ENCODE measurements at regions not wholly inside any gene's neighbourhood (a gene's known extent, or its start where the extent isn't known, plus 50 kb on each side); places are given as distances from the start of the nearest gene placed in this dataset.
A peak's percentile ranks its signal among the peaks of the same experiment; 100 is the strongest.

DNA sequence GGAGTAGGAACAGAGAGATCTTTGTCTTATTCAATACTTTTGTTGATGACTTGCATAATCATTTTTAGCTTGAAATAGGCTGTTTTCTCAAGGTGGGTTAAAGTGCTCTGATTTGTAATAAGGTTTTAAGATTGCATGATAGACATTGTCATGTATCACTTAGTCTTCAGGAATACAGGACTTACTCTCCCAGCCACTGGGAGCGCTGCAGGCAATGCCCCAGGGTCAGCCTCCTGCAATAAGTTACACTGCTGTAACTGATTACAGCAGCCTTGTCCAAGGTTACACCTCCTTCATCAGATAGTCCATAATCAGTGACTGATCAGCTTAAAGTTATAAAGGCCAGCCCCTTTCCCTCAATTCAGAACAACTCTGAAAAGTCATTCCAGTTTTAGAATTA lies 218.6 kb downstream of the ESM1 start:
- Mint-ChIP-seq H3K4me1 (ENCODE audit: low read depth) (peaks cover 8% of the 10 kb centered on the region), H3K4me3 (no peak overlapping the region), H3K27ac (no peak overlapping the region), H3K9me3 (no peaks in the 10 kb centered on the region), H3K27me3 (ENCODE audit: low read depth) (peaks cover 17% of the 10 kb centered on the region), H3K36me3 (ENCODE audit: low read depth) (peaks cover 5% of the 10 kb centered on the region)

DNA sequence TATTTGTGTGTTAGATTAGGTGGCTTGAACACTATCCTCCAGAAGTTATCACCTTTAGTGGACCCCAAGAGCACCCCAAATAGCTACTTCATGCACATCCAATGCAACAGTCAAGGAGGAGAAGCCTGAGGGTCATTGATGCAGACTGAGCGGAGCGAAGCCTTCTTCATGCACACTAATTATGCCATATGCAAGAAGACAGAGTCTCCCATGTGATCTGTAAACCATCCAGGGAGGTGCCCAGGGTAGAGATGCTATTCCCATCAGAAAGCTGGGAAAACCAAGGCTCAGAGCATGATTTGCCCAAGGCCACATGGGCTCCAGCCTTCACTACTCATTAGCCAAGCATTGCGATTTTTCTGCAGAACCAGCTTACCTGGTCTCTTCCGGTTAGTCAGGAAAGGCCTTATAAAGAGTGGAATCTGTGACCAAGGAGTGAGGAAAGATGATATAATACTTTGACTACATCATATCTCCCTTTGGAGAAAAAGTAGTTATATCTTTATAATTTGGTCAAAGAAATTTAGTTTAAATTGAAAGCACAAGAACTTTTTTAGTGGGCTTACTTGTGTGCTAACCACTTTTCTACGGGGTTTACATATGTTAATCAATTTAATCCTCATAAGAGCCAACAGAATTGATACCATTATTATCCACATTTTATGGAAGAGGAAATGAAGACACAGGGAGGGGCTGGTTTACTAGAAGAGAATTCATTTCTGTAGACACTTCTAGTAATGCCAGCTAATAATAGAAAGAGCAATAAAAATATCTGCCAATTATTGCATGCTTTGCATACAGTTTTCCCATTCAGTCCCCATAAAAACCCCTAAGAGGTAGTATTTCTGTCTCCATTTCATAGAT lies 220.0 kb downstream of the ESM1 start:
- Mint-ChIP-seq H3K9me3 (no peaks in the 10 kb centered on the region), H3K27ac (no peak overlapping the region), H3K4me1 (ENCODE audit: low read depth) (peaks cover 12% of the 10 kb centered on the region), H3K4me3 (no peak overlapping the region), H3K36me3 (ENCODE audit: low read depth) (peaks cover 4% of the 10 kb centered on the region), H3K27me3 (ENCODE audit: low read depth) (peaks cover 11% of the 10 kb centered on the region)

- H3K27me3 Mint-ChIP-seq (ENCODE audit: low read depth) = peaks cover 4% of the 10 kb centered on the region
- H3K27ac Mint-ChIP-seq = no peak overlapping the region
- no peak overlapping the region for H3K4me3 Mint-ChIP-seq
These were observed 221.0 kb downstream of the ESM1 start for GRCh38 chr5:54764102-54765090.

GRCh38 chr5:54761213-54761701 lies 224.1 kb downstream of the ESM1 start:
- H3K4me1 Mint-ChIP-seq (ENCODE audit: low read depth) = peaks cover 21% of the 10 kb centered on the region
- H3K9me3 Mint-ChIP-seq = no peaks in the 10 kb centered on the region
- no peaks in the 10 kb centered on the region for H3K27me3 Mint-ChIP-seq (ENCODE audit: low read depth)
- H3K27ac Mint-ChIP-seq = peak overlapping the region; percentile 36
- H3K36me3 Mint-ChIP-seq (ENCODE audit: low read depth) = peaks cover 6% of the 10 kb centered on the region
- no peak overlapping the region for H3K4me3 Mint-ChIP-seq

More at GRCh38 chr5:54764102-54765090, 221.0 kb downstream of the ESM1 start:
- no peaks in the 10 kb centered on the region for H3K9me3 Mint-ChIP-seq
- H3K36me3 Mint-ChIP-seq (ENCODE audit: low read depth) = peaks cover 4% of the 10 kb centered on the region
- peaks cover 10% of the 10 kb centered on the region for H3K4me1 Mint-ChIP-seq (ENCODE audit: low read depth)

GRCh38 chr5:54760182-54760935 lies 225.0 kb downstream of the ESM1 start:
- H3K27ac Mint-ChIP-seq = no peak overlapping the region
- H3K9me3 Mint-ChIP-seq = peaks cover 5% of the 10 kb centered on the region
- H3K4me1 Mint-ChIP-seq (ENCODE audit: low read depth) = peaks cover 29% of the 10 kb centered on the region
- H3K27me3 Mint-ChIP-seq (ENCODE audit: low read depth) = no peaks in the 10 kb centered on the region
- H3K36me3 Mint-ChIP-seq (ENCODE audit: low read depth) = peaks cover 13% of the 10 kb centered on the region
- H3K4me3 Mint-ChIP-seq = no peak overlapping the region

GRCh38 chr5:54758038-54758437 lies 227.4 kb downstream of the ESM1 start:
- Mint-ChIP-seq H3K27me3 (ENCODE audit: low read depth) (no peaks in the 10 kb centered on the region), H3K4me3 (no peak overlapping the region), H3K36me3 (ENCODE audit: low read depth) (peaks cover 13% of the 10 kb centered on the region), H3K27ac (no peak overlapping the region), H3K4me1 (ENCODE audit: low read depth) (peaks cover 32% of the 10 kb centered on the region), H3K9me3 (peaks cover 5% of the 10 kb centered on the region)

- Mint-ChIP-seq H3K27ac (no peak overlapping the region), H3K9me3 (peaks cover 5% of the 10 kb centered on the region), H3K36me3 (ENCODE audit: low read depth) (peaks cover 13% of the 10 kb centered on the region), H3K4me1 (ENCODE audit: low read depth) (peaks cover 36% of the 10 kb centered on the region), H3K4me3 (no peak overlapping the region), H3K27me3 (ENCODE audit: low read depth) (no peaks in the 10 kb centered on the region)
These were observed 227.9 kb downstream of the ESM1 start for GRCh38 chr5:54757541-54757940.

GRCh38 chr5:54756796-54757402 lies 228.5 kb downstream of the ESM1 start:
- H3K9me3 Mint-ChIP-seq = peaks cover 5% of the 10 kb centered on the region
- H3K4me1 Mint-ChIP-seq (ENCODE audit: low read depth) = peaks cover 36% of the 10 kb centered on the region
- H3K27ac Mint-ChIP-seq = no peak overlapping the region
- no peak overlapping the region for H3K4me3 Mint-ChIP-seq
- H3K27me3 Mint-ChIP-seq (ENCODE audit: low read depth) = no peaks in the 10 kb centered on the region
- peaks cover 13% of the 10 kb centered on the region for H3K36me3 Mint-ChIP-seq (ENCODE audit: low read depth)

DNA sequence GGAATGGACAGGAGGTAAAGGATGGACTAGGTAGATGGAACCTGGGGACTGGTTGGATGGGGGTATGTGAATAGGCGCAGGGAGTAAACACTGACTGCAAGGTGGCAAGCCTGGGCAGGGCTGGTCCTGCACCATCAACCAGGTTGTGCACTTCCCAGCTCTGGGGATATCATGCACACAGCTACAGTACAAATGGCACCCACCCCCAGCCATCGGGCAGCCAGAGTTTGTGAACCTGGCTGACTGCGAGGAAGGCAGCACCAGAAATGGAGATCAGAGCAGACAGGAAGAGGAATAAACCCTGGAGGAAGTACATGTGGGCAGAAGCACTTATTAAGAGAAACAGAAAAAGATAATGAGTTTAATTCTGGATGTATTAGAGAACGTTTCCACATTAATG lies 229.1 kb downstream of the ESM1 start:
- no peaks in the 10 kb centered on the region for H3K27me3 Mint-ChIP-seq (ENCODE audit: low read depth)
- H3K4me3 Mint-ChIP-seq = peak overlapping the region; percentile 35
- peaks cover 12% of the 10 kb centered on the region for H3K36me3 Mint-ChIP-seq (ENCODE audit: low read depth)
- peak overlapping the region; percentile 68 for H3K27ac Mint-ChIP-seq
- peaks cover 7% of the 10 kb centered on the region for H3K9me3 Mint-ChIP-seq
- H3K4me1 Mint-ChIP-seq (ENCODE audit: low read depth) = peaks cover 38% of the 10 kb centered on the region

GRCh38 chr5:54754878-54755277 lies 230.5 kb downstream of the ESM1 start:
- Mint-ChIP-seq H3K4me3 (no peak overlapping the region), H3K27ac (no peak overlapping the region), H3K36me3 (ENCODE audit: low read depth) (peaks cover 12% of the 10 kb centered on the region), H3K4me1 (ENCODE audit: low read depth) (peaks cover 32% of the 10 kb centered on the region), H3K9me3 (peaks cover 12% of the 10 kb centered on the region), H3K27me3 (ENCODE audit: low read depth) (no peaks in the 10 kb centered on the region)

- no peak overlapping the region for H3K27ac Mint-ChIP-seq
- peaks cover 12% of the 10 kb centered on the region for H3K9me3 Mint-ChIP-seq
- H3K4me1 Mint-ChIP-seq (ENCODE audit: low read depth) = peaks cover 32% of the 10 kb centered on the region
- H3K36me3 Mint-ChIP-seq (ENCODE audit: low read depth) = peaks cover 12% of the 10 kb centered on the region
- peak overlapping the region; percentile 14 for H3K4me3 Mint-ChIP-seq
- no peaks in the 10 kb centered on the region for H3K27me3 Mint-ChIP-seq (ENCODE audit: low read depth)
These were observed 231.0 kb downstream of the ESM1 start for GRCh38 chr5:54754420-54754819.

GRCh38 chr5:54753753-54754152 lies 231.6 kb downstream of the ESM1 start:
- peak overlapping the region; percentile 88 for H3K27ac Mint-ChIP-seq
- peak overlapping the region; percentile 14 for H3K4me3 Mint-ChIP-seq
- H3K36me3 Mint-ChIP-seq (ENCODE audit: low read depth) = peaks cover 12% of the 10 kb centered on the region
- peaks cover 12% of the 10 kb centered on the region for H3K9me3 Mint-ChIP-seq
- H3K27me3 Mint-ChIP-seq (ENCODE audit: low read depth) = no peaks in the 10 kb centered on the region
- H3K4me1 Mint-ChIP-seq (ENCODE audit: low read depth) = peaks cover 32% of the 10 kb centered on the region

DNA sequence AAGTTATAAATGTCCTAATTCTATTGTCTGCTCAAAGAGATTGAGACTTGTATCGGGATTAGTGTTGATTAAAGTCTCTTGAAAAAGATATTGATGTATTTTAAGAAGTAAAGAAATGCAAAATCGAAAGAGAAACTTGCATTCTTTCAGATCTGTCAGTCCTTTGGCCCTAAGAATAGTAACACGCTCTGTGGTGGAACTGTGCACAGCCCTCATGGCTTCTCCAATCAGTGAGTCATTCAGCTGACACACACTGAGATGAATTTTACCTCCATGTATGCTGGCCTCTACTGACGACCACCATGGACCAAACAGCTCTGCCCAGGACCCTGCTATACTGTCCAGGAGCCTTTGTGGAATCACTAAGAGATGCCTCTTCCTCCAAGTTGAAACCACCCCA lies 232.4 kb downstream of the ESM1 start:
- Mint-ChIP-seq H3K4me3 (peak overlapping the region; percentile 70), H3K27ac (peak overlapping the region; percentile 88), H3K36me3 (ENCODE audit: low read depth) (peaks cover 12% of the 10 kb centered on the region), H3K9me3 (peaks cover 12% of the 10 kb centered on the region), H3K4me1 (ENCODE audit: low read depth) (peaks cover 32% of the 10 kb centered on the region), H3K27me3 (ENCODE audit: low read depth) (no peaks in the 10 kb centered on the region)
